C4-2B (cell line): ENCODE measurements at regions not wholly inside any gene's neighbourhood (a gene's known extent, or its start where the extent isn't known, plus 50 kb on each side); places are given as distances from the start of the nearest gene placed in this dataset.

Source experiments
- H3K27ac ChIP-seq: fragments of 450-650 bp; 2 replicates; pipeline ENCODE4 v1.5.1; 2017
- CTCF ChIP-seq: fragments of 450-650 bp; conservative IDR thresholded peaks from 2 replicates; pipeline ENCODE4 v1.5.1; 2017; ENCODE audit warnings: mild to moderate bottlenecking
- ZFX ChIP-seq: fragments of 450-650 bp; IDR thresholded peaks from 2 replicates; pipeline ENCODE4 v1.6.1; 2017

- H3K27ac ChIP-seq, result no peak overlapping the region
- TF ChIP-seq ZFX (no peak), CTCF (no peak)
Observed at GRCh38 chr2:57182916-57183315, 863.7 kb upstream of the VRK2 start.

- TF ChIP-seq ZFX, result no peak
- TF ChIP-seq CTCF, result no peak
- no peak overlapping the region for H3K27ac ChIP-seq
Observed at GRCh38 chr2:57185568-57185967, 861.0 kb upstream of the VRK2 start.

GRCh38 chr2:57190007-57190406 is 856.6 kb upstream of the VRK2 start:
- no peak overlapping the region for H3K27ac ChIP-seq
- TF ChIP-seq CTCF (no peak), ZFX (no peak)

DNA sequence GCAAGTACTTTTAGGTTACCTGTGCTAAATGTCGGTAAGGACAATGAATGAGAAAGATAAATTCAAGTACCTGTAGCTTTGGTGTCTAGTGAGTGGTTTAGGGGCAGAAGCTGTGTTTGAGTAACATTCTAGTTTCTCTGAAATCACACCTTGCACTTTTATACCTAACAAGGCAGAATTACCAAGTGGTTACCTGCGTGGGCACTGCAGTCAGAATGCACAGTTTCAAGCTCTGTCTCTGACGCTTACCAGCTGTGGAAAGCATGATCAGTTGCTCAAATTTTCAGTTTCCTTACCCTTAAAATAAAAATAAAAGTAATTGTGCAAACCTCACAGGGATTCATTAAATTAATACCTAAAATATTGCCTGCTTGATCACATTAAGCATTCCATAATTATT is 846.9 kb upstream of the VRK2 start:
- H3K27ac ChIP-seq, result no peak overlapping the region
- TF ChIP-seq ZFX (no peak), CTCF (no peak)

DNA sequence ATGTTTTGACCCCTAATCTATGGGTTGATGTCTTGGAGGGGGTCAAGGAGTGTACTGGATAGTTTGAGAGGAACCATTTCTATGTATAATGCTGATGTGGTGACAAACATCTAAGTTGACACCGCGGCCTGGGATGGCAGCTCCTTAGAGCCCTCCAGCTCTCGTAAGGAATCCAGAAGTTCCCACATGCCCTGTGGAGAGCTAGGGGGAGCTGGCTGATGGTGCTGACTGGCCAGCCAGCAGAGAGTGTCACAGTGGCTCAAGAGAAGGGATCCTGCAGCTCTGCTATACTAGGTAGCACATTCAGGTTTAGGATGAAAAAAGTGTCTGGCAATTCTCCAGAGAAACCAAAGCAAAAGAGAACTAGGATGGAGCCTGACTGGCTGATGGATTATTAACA is 842.2 kb upstream of the VRK2 start:
- TF ChIP-seq CTCF (no peak), ZFX (no peak)
- H3K27ac ChIP-seq, result no peak overlapping the region

GRCh38 chr2:57205241-57205640 is 841.4 kb upstream of the VRK2 start:
- no peak overlapping the region for H3K27ac ChIP-seq
- TF ChIP-seq ZFX (no peak), CTCF (no peak)

DNA sequence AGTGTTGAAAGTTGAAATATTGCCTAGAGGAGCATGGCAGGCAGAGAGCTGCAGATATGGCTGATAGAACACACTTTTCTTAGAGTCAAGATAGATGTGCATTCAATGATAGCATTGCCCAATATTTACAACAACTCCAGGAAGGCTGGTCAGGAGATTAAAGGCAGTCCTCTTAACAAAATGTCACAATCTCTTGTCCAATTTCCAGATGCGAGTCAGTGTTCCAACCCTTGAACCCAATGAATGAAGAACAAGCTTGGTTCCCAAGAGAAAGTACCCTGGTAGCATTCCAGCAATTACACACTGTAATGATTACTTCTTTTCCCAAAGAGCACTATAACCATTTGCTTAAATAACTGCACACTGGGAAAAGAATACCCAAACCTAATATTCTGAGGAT is 839.4 kb upstream of the VRK2 start:
- no peak overlapping the region for H3K27ac ChIP-seq
- TF ChIP-seq CTCF (no peak), ZFX (no peak)

GRCh38 chr2:57209799-57210198 is 836.8 kb upstream of the VRK2 start:
- no peak overlapping the region for H3K27ac ChIP-seq
- no peak for TF ChIP-seq ZFX
- no peak for TF ChIP-seq CTCF
